PFSK-1 (cell line): ENCODE measurements at regions not wholly inside any gene's neighbourhood (a gene's known extent, or its start where the extent isn't known, plus 50 kb on each side); places are given as distances from the start of the nearest gene placed in this dataset.

Source experiments
- FOXP2 ChIP-seq: optimal IDR thresholded peaks from 2 replicates; pipeline ENCODE3; 2011; ENCODE audit warnings: borderline replicate concordance, control low read depth, inconsistent platforms; ENCODE audit not compliant: insufficient read depth; ENCODE audit errors: extremely low read length, extremely low read depth
- POLR2AphosphoS5 ChIP-seq: IDR thresholded peaks from 2 replicates; pipeline ENCODE4 v1.6.1; 2012; ENCODE audit warnings: low read depth, mild to moderate bottlenecking, control low read depth, low read length, moderate library complexity
- SIN3A ChIP-seq: IDR thresholded peaks from 2 replicates; pipeline ENCODE4 v1.6.1; 2012; ENCODE audit warnings: mild to moderate bottlenecking, low read length, moderate library complexity, borderline replicate concordance; ENCODE audit not compliant: insufficient read depth
- TAF1 ChIP-seq: IDR thresholded peaks from 2 replicates; pipeline ENCODE4 v1.6.1; 2012; ENCODE audit warnings: low read length, control low read depth, borderline replicate concordance; ENCODE audit not compliant: insufficient read depth
- TF ChIP-seq, protein P1 (sequence below), 2 experiments: IDR thresholded peaks; 2 replicates each; pipeline versions ENCODE4 v1.6.1 to v1.8.0; 2011 to 2012; ENCODE audit warnings: low read depth in 2 of 2, low read length in 2 of 2, control low read depth in 1 of 2, inconsistent platforms in 1 of 2, mild to moderate bottlenecking in 1 of 2, moderate library complexity in 1 of 2; ENCODE audit not compliant: insufficient read depth in 1 of 2

DNA sequence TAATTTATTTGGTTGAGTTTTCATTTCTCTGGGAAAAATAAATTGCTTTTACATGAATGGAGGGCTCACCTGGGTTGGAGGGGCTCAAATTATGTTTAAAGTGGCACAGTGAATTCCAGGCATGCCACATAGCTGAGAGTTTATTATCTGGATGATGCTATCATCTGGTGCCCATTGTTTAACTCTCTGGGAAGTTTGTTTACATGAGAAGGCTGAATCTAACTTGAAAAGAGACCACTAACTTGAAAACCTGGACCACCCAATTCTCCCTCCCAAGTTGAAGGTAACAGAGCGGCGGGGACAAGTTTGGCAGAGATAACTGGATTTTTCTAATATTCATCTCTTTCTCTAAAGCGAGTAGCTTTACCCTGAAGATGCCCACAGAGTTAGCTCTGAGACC lies 321.5 kb upstream of the GHITM start:
- TF ChIP-seq FOXP2 (no peak), TAF1 (no peak), POLR2AphosphoS5 (no peak), SIN3A (no peak)
- TF ChIP-seq, protein P1, sequence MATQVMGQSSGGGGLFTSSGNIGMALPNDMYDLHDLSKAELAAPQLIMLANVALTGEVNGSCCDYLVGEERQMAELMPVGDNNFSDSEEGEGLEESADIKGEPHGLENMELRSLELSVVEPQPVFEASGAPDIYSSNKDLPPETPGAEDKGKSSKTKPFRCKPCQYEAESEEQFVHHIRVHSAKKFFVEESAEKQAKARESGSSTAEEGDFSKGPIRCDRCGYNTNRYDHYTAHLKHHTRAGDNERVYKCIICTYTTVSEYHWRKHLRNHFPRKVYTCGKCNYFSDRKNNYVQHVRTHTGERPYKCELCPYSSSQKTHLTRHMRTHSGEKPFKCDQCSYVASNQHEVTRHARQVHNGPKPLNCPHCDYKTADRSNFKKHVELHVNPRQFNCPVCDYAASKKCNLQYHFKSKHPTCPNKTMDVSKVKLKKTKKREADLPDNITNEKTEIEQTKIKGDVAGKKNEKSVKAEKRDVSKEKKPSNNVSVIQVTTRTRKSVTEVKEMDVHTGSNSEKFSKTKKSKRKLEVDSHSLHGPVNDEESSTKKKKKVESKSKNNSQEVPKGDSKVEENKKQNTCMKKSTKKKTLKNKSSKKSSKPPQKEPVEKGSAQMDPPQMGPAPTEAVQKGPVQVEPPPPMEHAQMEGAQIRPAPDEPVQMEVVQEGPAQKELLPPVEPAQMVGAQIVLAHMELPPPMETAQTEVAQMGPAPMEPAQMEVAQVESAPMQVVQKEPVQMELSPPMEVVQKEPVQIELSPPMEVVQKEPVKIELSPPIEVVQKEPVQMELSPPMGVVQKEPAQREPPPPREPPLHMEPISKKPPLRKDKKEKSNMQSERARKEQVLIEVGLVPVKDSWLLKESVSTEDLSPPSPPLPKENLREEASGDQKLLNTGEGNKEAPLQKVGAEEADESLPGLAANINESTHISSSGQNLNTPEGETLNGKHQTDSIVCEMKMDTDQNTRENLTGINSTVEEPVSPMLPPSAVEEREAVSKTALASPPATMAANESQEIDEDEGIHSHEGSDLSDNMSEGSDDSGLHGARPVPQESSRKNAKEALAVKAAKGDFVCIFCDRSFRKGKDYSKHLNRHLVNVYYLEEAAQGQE (IDR thresholded peaks at IDR 0.05; ENCODE audit: insufficient read depth in 1 of 2, low read depth in 2 of 2, low read length in 2 of 2), result no peak

DNA sequence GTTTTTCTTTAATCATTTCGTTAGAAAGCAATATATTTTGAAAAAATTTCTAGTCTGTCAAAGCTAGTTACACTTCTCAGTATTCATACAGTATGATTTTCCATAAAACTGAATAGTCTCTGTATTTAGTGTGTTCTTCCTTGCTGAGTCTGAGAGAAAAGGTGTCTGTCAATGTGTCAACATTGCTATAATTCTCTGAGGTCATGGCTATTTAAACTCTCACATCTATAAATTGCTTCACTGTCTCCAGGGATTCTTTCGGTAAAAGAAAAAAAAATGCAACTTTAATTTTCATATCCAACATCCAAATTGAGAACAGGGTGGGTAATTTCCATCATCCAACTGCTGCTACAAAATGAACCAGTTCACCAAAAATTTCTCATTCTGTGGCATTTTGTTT lies 319.7 kb upstream of the GHITM start:
- TF ChIP-seq TAF1 (no peak), FOXP2 (no peak), POLR2AphosphoS5 (no peak), SIN3A (no peak)
- TF ChIP-seq, protein P1 (IDR thresholded peaks at IDR 0.05; ENCODE audit: insufficient read depth in 1 of 2, low read depth in 2 of 2, low read length in 2 of 2), result no peak

GRCh38 chr10:83820033-83820432 lies 319.3 kb upstream of the GHITM start:
- TF ChIP-seq TAF1 (no peak), FOXP2 (no peak), SIN3A (no peak), POLR2AphosphoS5 (no peak)
- TF ChIP-seq, protein P1 (IDR thresholded peaks at IDR 0.05; ENCODE audit: insufficient read depth in 1 of 2, low read depth in 2 of 2, low read length in 2 of 2), result no peak

- TF ChIP-seq SIN3A (no peak), TAF1 (no peak), POLR2AphosphoS5 (no peak), FOXP2 (no peak)
- TF ChIP-seq, protein P1 (IDR thresholded peaks at IDR 0.05; ENCODE audit: insufficient read depth in 1 of 2, low read depth in 2 of 2, low read length in 2 of 2), result no peak
These were observed 315.2 kb upstream of the GHITM start for GRCh38 chr10:83824099-83824498.

DNA sequence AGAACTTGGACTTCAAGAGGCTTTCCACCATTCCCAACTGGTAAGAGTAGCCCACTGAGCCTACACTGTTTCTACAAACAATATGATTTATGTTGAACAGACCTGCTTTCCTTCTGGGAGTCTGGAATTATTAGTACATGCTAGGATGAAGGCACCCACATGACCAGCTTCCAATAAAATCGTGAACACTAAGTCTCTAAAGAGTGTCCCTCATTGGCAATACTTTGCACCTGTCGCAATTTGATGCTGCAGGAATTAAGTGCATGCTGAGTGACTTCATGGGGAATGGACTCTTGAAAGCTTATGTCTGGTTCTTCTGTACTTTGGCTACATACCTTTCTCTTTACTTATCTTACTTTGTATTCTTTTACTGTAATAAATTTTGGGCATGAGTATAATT lies 305.2 kb upstream of the GHITM start:
- no peak for TF ChIP-seq TAF1
- TF ChIP-seq, protein P1 (IDR thresholded peaks at IDR 0.05; ENCODE audit: insufficient read depth in 1 of 2, low read depth in 2 of 2, low read length in 2 of 2), result no peak
- TF ChIP-seq FOXP2, result no peak
- TF ChIP-seq SIN3A, result no peak
- TF ChIP-seq POLR2AphosphoS5, result no peak
